HG02870 (cell line): ENCODE measurements at regions not wholly inside any gene's neighbourhood (a gene's known extent, or its start where the extent isn't known, plus 50 kb on each side); places are given as distances from the start of the nearest gene placed in this dataset.

Experiments
- ATAC-seq: cut with Tn5 transposase; IDR thresholded peaks from one replicate; pipeline ENCODE4 v1.9.1; 2021; ENCODE audit warnings: mild to moderate bottlenecking, moderate library complexity; ENCODE audit not compliant: unreplicated experiment

- no peak for ATAC-seq
Measured at GRCh38 chr3:69446402-69447072, 60.6 kb upstream of the FRMD4B start.

DNA sequence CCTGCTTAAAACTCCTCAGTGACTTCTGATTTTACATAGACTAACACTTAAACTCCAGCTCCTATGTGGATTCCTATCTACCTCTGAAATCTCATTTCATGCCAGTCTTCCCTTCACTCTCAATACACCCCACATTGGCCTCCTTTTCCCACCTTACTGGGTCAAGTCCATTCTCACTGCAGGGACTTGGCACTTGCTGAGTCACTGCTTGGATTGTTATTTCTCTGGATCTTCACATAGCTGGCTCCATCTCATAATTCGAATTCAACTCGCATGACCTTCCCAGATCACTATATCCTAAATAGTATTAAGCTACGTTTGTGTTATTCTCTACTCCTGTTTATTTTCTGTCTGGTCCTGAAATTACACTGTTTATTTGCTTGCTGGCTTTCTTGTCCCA is 59.6 kb upstream of the FRMD4B start:
- no peak for ATAC-seq

DNA sequence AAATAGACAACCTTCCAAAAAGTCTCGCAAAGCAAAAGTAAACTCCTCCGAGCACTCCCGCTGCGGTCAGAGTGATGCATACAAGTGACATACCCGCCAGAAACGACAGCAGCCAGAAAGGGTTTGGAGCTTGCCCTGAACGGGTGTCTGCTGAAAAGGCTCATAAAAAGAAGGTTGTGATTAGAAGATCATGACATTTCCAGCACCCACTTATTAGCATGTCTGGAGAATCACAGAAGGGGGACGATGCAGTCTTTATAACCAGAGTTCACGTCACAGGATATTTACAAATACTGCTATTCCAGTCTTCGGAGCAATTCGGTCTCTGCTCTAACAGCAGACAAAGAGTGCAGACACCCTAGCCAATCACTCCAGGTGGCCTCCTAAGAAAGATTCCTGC is 59.1 kb upstream of the FRMD4B start:
- no peak for ATAC-seq

- no peak for ATAC-seq
Measured at GRCh38 chr3:69443457-69443920, 57.6 kb upstream of the FRMD4B start.

- ATAC-seq, result peak; percentile 82
Measured at GRCh38 chr3:69442771-69443311, 57.0 kb upstream of the FRMD4B start.

DNA sequence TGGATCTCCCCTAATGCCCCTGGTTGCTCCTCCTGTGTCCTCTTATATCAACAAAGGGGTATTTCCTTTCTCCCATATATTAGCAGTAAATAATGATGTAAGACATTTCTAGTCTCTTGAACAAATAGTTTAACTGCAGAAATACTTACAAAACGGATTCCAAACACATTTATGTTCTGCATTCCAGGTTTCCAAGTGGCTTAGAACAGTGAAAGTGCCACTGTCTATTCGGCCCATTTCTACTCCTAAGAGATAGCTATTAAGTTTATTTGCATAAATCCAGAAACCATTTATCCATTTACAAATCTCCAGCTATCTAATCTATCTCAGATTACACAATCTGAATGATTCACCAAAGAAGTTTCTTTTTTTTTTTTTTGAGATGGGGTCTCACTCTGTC is 55.8 kb upstream of the FRMD4B start:
- no peak for ATAC-seq

DNA sequence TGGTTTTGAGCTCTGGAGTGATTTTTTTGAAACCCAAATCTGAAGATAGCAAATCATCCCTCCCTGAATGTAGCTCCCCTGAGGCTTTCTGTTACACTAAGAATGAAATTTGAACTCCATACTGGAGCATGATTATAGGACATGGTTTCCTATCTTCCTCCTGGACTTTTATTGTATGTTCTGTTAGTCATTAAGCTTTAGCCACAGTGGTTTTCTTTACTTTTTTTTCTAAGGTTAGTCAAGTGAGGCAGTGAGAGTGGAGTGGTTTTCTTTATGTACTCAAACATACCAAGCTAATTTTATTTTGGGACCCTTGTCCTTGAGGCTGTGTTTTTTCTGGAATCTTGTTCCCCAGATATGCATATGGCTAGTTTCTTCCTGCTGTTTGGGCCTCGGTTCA is 55.2 kb upstream of the FRMD4B start:
- ATAC-seq, result no peak

DNA sequence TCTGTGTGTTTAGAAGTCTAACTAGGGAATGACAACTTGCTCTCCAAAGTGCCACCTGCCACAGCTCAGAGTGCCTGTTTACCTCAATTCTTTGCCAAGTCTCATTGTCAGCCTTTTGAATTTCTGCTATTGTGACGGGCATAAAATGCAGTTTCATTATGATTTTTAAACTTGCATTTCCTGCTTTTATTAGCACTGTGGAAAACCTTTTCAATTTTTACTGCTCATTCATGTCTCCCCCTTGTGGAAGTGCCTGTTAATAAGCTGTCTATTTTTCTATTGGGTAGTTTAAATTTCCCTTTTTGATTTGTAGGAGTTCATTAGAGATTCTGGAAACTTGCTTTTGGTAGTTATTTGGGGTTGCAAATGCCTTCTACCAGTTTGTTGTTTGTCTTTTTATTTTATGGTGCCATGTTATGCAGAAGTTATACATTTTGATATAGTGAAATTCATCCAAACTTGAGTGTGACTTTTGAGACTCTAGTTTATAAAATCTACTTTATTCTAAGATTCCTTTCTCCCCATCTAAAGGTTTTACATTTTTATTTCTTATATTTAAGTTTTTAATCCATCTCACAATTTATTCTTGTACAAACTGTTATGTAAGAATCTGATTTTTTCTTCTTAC is 53.9 kb upstream of the FRMD4B start:
- no peak for ATAC-seq

GRCh38 chr3:69438476-69438875 is 52.6 kb upstream of the FRMD4B start:
- ATAC-seq, result no peak

- peak; percentile 72 for ATAC-seq
Measured at GRCh38 chr3:69435274-69436265, 49.7 kb upstream of the FRMD4B start.
